ENCODE measurements at regions not wholly inside any gene's neighbourhood (a gene's known extent, or its start where the extent isn't known, plus 50 kb on each side); places are given as distances from the start of the nearest gene placed in this dataset.

- Histone ChIP-seq H3K4me3 (no peak overlapping the region), H3K36me3 (replicated peaks; ENCODE audit: insufficient read depth, low read depth) (no peaks in the 10 kb centered on the region), H2AFZ (no peak overlapping the region), H3K9me2 (replicated peaks; ENCODE audit: insufficient read depth) (no peaks in the 10 kb centered on the region), H3K4me1 (ENCODE audit: insufficient read depth) (no peaks in the 10 kb centered on the region), H3K4me2 (no peak overlapping the region), H4K20me1 (ENCODE audit: insufficient read depth, poor library complexity, severe bottlenecking) (no peaks in the 10 kb centered on the region), H3K27ac (no peak overlapping the region), H3K79me2 (no peaks in the 10 kb centered on the region), H3K27me3 (peaks cover 5% of the 10 kb centered on the region), H3K9me3 (ENCODE audit: low read depth) (no peaks in the 10 kb centered on the region)
- DNase-seq (ENCODE audit: low spot score) = no peak
- TF ChIP-seq CTCF (IDR thresholded peaks at IDR 0.05; ENCODE audit: poor library complexity) (no peak), EZH2 (IDR thresholded peaks at IDR 0.05; ENCODE audit: borderline replicate concordance) (no peak), EZH2phosphoT487 (IDR thresholded peaks at IDR 0.05; ENCODE audit: low read depth, severe bottlenecking, unreplicated experiment) (no peak)
- 90% methylated on average over 4 of the region's 4 CpGs for WGBS (ENCODE audit: low lambda C conversion rate, missing lambda C conversion rate)
These were observed 438.0 kb upstream of the ZFHX3 start for GRCh38 chr16:73485880-73486279.

- H3K4me1 ChIP-seq (ENCODE audit: insufficient read depth) = no peaks in the 10 kb centered on the region
- H4K20me1 ChIP-seq (ENCODE audit: insufficient read depth, poor library complexity, severe bottlenecking) = no peaks in the 10 kb centered on the region
- DNase-seq (ENCODE audit: low spot score) = no peak
- no peak overlapping the region for H3K4me2 ChIP-seq
- H3K9me3 ChIP-seq (ENCODE audit: low read depth) = no peaks in the 10 kb centered on the region
- peaks cover 5% of the 10 kb centered on the region for H3K27me3 ChIP-seq
- no peak overlapping the region for H3K4me3 ChIP-seq
- TF ChIP-seq EZH2phosphoT487 (IDR thresholded peaks at IDR 0.05; ENCODE audit: low read depth, severe bottlenecking, unreplicated experiment) = no peak
- no peaks in the 10 kb centered on the region for H3K36me3 ChIP-seq (replicated peaks; ENCODE audit: insufficient read depth, low read depth)
- no peaks in the 10 kb centered on the region for H3K79me2 ChIP-seq
- H2AFZ ChIP-seq = no peak overlapping the region
- H3K9me2 ChIP-seq (replicated peaks; ENCODE audit: insufficient read depth) = no peaks in the 10 kb centered on the region
- no peak overlapping the region for H3K27ac ChIP-seq
- WGBS (ENCODE audit: low lambda C conversion rate, missing lambda C conversion rate) = 87% methylated on average over 17 of the region's 17 CpGs
These were observed 436.2 kb upstream of the ZFHX3 start for GRCh38 chr16:73483934-73484711.

GRCh38 chr16:73483076-73483791 is 435.3 kb upstream of the ZFHX3 start:
- Histone ChIP-seq H3K79me2 (no peaks in the 10 kb centered on the region), H3K9me3 (ENCODE audit: low read depth) (no peaks in the 10 kb centered on the region), H3K27ac (no peak overlapping the region), H3K4me3 (no peak overlapping the region), H3K4me1 (ENCODE audit: insufficient read depth) (no peaks in the 10 kb centered on the region), H3K9me2 (replicated peaks; ENCODE audit: insufficient read depth) (no peaks in the 10 kb centered on the region), H3K36me3 (replicated peaks; ENCODE audit: insufficient read depth, low read depth) (no peaks in the 10 kb centered on the region), H2AFZ (no peak overlapping the region), H4K20me1 (ENCODE audit: insufficient read depth, poor library complexity, severe bottlenecking) (no peaks in the 10 kb centered on the region), H3K27me3 (peaks cover 5% of the 10 kb centered on the region), H3K4me2 (no peak overlapping the region)
- no peak for TF ChIP-seq CTCF (IDR thresholded peaks at IDR 0.05; ENCODE audit: poor library complexity)
- 65% methylated on average over 30 of the region's 30 CpGs for WGBS (ENCODE audit: low lambda C conversion rate, missing lambda C conversion rate)
- no peak for DNase-seq (ENCODE audit: low spot score)

- 88% methylated on average over 6 of the region's 6 CpGs for WGBS (ENCODE audit: low lambda C conversion rate, missing lambda C conversion rate)
- TF ChIP-seq EZH2phosphoT487 (IDR thresholded peaks at IDR 0.05; ENCODE audit: low read depth, severe bottlenecking, unreplicated experiment) (no peak), EZH2 (IDR thresholded peaks at IDR 0.05; ENCODE audit: borderline replicate concordance) (no peak), CTCF (IDR thresholded peaks at IDR 0.05; ENCODE audit: poor library complexity) (no peak)
- H3K79me2 ChIP-seq = no peaks in the 10 kb centered on the region
- no peaks in the 10 kb centered on the region for H3K9me2 ChIP-seq (replicated peaks; ENCODE audit: insufficient read depth)
- no peaks in the 10 kb centered on the region for H3K36me3 ChIP-seq (replicated peaks; ENCODE audit: insufficient read depth, low read depth)
- H3K27me3 ChIP-seq = peaks cover 5% of the 10 kb centered on the region
- no peak overlapping the region for H3K4me2 ChIP-seq
- H3K27ac ChIP-seq = no peak overlapping the region
- H3K4me3 ChIP-seq = no peak overlapping the region
- H3K9me3 ChIP-seq (ENCODE audit: low read depth) = no peaks in the 10 kb centered on the region
- no peak for DNase-seq (ENCODE audit: low spot score)
- H4K20me1 ChIP-seq (ENCODE audit: insufficient read depth, poor library complexity, severe bottlenecking) = no peaks in the 10 kb centered on the region
- no peak overlapping the region for H2AFZ ChIP-seq
- H3K4me1 ChIP-seq (ENCODE audit: insufficient read depth) = no peaks in the 10 kb centered on the region
These were observed 434.4 kb upstream of the ZFHX3 start for GRCh38 chr16:73482310-73482709.
